ENCODE measurements at regions not wholly inside any gene's neighbourhood (a gene's known extent, or its start where the extent isn't known, plus 50 kb on each side); places are given as distances from the start of the nearest gene placed in this dataset.
"Not testable (repeated sequence)": the region's sequence is repeated elsewhere in the genome, so short reads cannot be mapped to it uniquely, and the experiment has no call there.

GRCh38 chr6:130692659-130693058, 134.5 kb upstream of the SMLR1 start:
- Mint-ChIP-seq H3K27ac (no peak overlapping the region), H3K4me1 (peaks cover 40% of the 10 kb centered on the region), H3K9me3 (peaks cover 10 to 19% of the 10 kb centered on the region in 2 donors), H3K27me3 (no peaks in the 10 kb centered on the region), H3K4me3 (no peak overlapping the region)
- DNase-seq (no peak), ATAC-seq (no peak)

GRCh38 chr6:130693944-130694343, 133.3 kb upstream of the SMLR1 start:
- Mint-ChIP-seq H3K4me1 (peaks cover 45% of the 10 kb centered on the region), H3K4me3 (no peak overlapping the region), H3K9me3 (peaks cover 10 to 19% of the 10 kb centered on the region in 2 donors), H3K27ac (no peak overlapping the region), H3K27me3 (no peaks in the 10 kb centered on the region)
- ATAC-seq (no peak), DNase-seq (no peak)

GRCh38 chr6:130694606-130695005, 132.6 kb upstream of the SMLR1 start:
- DNase-seq (no peak), ATAC-seq (no peak)
- Mint-ChIP-seq H3K9me3 (peaks cover 10 to 19% of the 10 kb centered on the region in 2 donors), H3K4me1 (peaks cover 45% of the 10 kb centered on the region), H3K4me3 (no peak overlapping the region), H3K27me3 (no peaks in the 10 kb centered on the region), H3K27ac (no peak overlapping the region)

DNA sequence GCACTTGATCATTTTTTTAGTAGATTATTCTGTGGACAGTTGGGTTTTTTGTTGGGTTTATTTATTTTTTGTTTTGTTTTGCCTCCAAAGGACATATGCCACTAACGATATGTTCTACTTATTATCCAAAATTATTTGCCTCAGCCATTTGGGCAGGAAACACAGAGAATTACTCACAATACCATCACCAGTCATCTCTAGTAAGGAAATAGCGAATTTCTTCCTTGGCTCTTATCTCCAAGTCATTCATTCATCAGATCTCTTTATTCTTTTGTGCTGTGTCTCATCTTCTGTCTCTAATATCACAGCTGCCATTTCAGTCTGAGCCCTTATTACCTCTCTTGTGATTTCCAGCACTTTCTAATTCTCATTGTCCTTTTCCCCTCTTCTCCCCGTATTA, 130.4 kb upstream of the SMLR1 start:
- Mint-ChIP-seq H3K9me3 (peaks cover 10 to 19% of the 10 kb centered on the region in 2 donors), H3K4me1 (peaks cover 45% of the 10 kb centered on the region), H3K27ac (no peak overlapping the region), H3K27me3 (no peaks in the 10 kb centered on the region), H3K4me3 (no peak overlapping the region)
- no peak for ATAC-seq
- DNase-seq: no peak

GRCh38 chr6:130697271-130697994, 129.8 kb upstream of the SMLR1 start:
- Mint-ChIP-seq H3K4me3 (no peak overlapping the region), H3K9me3 (peaks cover 5 to 19% of the 10 kb centered on the region in 2 donors), H3K4me1 (peaks cover 44% of the 10 kb centered on the region), H3K27ac (no peak overlapping the region), H3K27me3 (no peaks in the 10 kb centered on the region)
- ATAC-seq (peak; percentile 83), DNase-seq (no peak)

DNA sequence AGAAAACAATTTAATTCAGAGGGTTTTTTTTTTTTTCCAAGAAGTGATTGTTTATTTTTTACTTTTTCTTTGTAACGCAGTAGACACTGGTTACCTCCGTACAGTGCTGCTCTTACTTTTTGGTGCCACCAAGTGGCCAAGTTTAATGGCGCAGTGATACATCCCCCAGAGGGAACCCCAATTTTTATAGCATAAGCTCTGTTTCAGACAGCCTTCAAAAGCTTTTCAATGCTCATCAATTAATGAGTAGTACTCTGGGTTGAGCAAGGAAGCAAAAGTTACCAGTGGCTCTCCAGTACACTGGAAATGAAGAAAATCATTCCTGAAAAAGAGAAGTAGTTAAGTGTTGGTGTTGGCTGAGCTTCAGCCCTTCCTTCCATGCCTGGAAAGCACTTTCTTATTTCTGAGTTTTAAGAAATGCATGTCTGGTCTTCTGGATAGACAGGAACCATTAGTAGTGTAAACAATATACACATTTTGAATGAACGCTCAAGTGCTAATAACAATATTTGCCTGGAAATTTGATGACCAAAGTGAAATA, 129.1 kb upstream of the SMLR1 start:
- Mint-ChIP-seq H3K27me3 (no peaks in the 10 kb centered on the region), H3K4me3 (no peak overlapping the region), H3K9me3 (peaks cover 8 to 25% of the 10 kb centered on the region in 2 donors), H3K27ac (no peak overlapping the region), H3K4me1 (peaks cover 42% of the 10 kb centered on the region)
- DNase-seq: peak; percentile 61 to 64
- ATAC-seq: peak; percentile 97

DNA sequence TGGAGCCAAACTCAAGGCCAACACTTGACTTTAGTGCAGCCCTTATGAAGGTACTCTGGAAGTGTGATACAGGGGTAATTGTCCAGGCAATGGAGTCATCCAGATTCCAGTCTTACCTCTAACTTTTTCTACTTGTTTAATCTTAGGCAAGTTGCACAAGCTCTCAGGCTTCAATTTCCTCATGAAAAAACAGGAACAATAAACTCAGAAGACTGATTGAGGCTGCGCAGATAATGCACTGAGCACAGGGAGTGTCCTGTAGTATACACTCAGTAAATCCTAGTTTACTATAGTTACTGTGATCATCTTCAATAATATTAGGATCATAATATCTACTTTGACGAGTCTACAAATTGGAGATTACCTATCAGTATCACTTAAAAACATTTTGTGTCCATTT, 127.5 kb upstream of the SMLR1 start:
- ATAC-seq (no peak), DNase-seq (no peak)
- H3K27me3 Mint-ChIP-seq: no peaks in the 10 kb centered on the region
- H3K4me1 Mint-ChIP-seq: peaks cover 31% of the 10 kb centered on the region
- H3K9me3 Mint-ChIP-seq: peaks cover 15 to 33% of the 10 kb centered on the region in 2 donors
- no peak overlapping the region for H3K4me3 Mint-ChIP-seq
- no peak overlapping the region for H3K27ac Mint-ChIP-seq

DNA sequence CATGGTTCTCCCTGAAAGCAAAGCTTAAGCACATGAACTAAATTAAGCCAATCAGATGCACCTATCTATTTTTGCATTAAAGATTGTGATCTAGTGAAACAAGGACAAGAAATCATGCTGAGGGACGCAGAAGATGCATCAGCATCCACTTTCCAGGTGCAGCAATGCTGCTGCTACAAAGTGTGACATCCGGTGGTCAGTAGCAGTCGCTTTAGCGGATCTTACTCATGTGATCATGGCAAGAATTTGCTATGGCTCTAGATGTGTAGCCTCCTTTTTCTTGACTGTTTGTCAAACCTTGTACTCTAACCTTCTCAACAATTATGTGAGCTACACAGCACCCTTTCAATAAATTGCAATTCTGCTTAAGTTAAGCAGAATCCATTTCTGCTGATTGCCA, 126.8 kb upstream of the SMLR1 start:
- Mint-ChIP-seq H3K4me3 (no peak overlapping the region), H3K27ac (no peak overlapping the region), H3K9me3 (peaks cover 15 to 26% of the 10 kb centered on the region in 2 donors), H3K4me1 (peaks cover 25% of the 10 kb centered on the region), H3K27me3 (no peaks in the 10 kb centered on the region)
- ATAC-seq (no peak), DNase-seq (no peak)

DNA sequence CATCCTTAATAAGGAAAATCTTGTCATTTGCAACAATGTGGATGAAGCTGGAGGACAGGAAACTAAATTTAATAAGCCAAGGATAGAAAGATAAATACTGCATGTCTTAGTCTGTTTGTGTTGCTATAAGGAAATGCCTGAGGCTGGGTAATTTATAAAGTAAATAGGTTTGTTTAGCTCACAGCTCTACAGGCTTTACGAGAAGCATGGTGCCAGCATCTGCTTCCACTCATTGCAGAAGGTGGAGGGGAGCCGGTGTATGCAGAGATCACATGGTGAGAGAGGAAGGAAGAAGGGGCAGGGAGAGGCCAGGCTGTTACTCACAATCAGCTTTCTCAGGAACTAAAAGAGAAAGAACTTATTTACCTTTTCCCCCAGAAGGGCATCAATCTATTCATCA, 118.9 kb upstream of the SMLR1 start:
- no peak overlapping the region for H3K27ac Mint-ChIP-seq
- peaks cover 11% of the 10 kb centered on the region for H3K4me1 Mint-ChIP-seq
- DNase-seq (no peak), ATAC-seq (no peak)
- no peak overlapping the region for H3K4me3 Mint-ChIP-seq
- H3K9me3 Mint-ChIP-seq: peaks cover 7 to 19% of the 10 kb centered on the region in 2 donors
- no peaks in the 10 kb centered on the region for H3K27me3 Mint-ChIP-seq

GRCh38 chr6:130711641-130712040, 115.6 kb upstream of the SMLR1 start:
- H3K27me3 Mint-ChIP-seq, H3K27ac Mint-ChIP-seq, H3K4me3 Mint-ChIP-seq, DNase-seq, ATAC-seq, H3K9me3 Mint-ChIP-seq: not testable (repeated sequence)
- H3K4me1 Mint-ChIP-seq: peaks cover 11% of the 10 kb centered on the region

- H3K4me3 Mint-ChIP-seq: no peak overlapping the region
- peaks cover 18% of the 10 kb centered on the region for H3K4me1 Mint-ChIP-seq
- no peaks in the 10 kb centered on the region for H3K27me3 Mint-ChIP-seq
- no peak for DNase-seq
- H3K9me3 Mint-ChIP-seq: peaks cover 0 to 9% of the 10 kb centered on the region in 2 donors
- ATAC-seq: no peak
- no peak overlapping the region for H3K27ac Mint-ChIP-seq
These were observed 114.1 kb upstream of the SMLR1 start for GRCh38 chr6:130713144-130713543.

GRCh38 chr6:130715058-130715457, 112.1 kb upstream of the SMLR1 start:
- H3K27ac Mint-ChIP-seq: no peak overlapping the region
- peaks cover 8 to 22% of the 10 kb centered on the region in 2 donors for H3K9me3 Mint-ChIP-seq
- DNase-seq (no peak), ATAC-seq (no peak)
- H3K4me1 Mint-ChIP-seq: peaks cover 13% of the 10 kb centered on the region
- no peaks in the 10 kb centered on the region for H3K27me3 Mint-ChIP-seq
- H3K4me3 Mint-ChIP-seq: no peak overlapping the region

DNA sequence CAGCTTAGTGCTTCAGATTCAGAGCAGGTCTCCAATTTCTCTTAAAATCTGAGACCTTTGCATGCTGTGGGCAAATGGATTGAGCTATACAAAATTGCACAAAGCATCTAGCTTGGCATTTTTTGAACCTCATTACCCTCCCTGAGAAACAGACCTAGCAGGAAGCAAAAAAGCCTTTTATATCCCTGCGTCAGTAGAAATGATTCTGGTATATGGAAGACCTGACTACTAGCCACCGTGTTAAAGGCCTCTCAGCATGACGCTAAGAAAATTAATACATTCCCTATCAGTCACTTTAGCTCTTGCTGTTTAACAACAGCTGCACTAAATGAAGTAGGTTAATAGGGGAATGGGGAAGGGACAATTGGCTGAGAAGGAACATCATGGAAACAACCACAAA, 110.7 kb upstream of the SMLR1 start:
- ATAC-seq: no peak
- no peak for DNase-seq
- peaks cover 13% of the 10 kb centered on the region for H3K4me1 Mint-ChIP-seq
- no peaks in the 10 kb centered on the region for H3K27me3 Mint-ChIP-seq
- H3K9me3 Mint-ChIP-seq: peaks cover 8 to 22% of the 10 kb centered on the region in 2 donors
- no peak overlapping the region for H3K4me3 Mint-ChIP-seq
- H3K27ac Mint-ChIP-seq: no peak overlapping the region

- H3K4me3 Mint-ChIP-seq: no peak overlapping the region
- no peak for ATAC-seq
- peaks cover 8 to 22% of the 10 kb centered on the region in 2 donors for H3K9me3 Mint-ChIP-seq
- H3K27ac Mint-ChIP-seq: no peak overlapping the region
- H3K4me1 Mint-ChIP-seq: peaks cover 13% of the 10 kb centered on the region
- DNase-seq: no peak
- H3K27me3 Mint-ChIP-seq: no peaks in the 10 kb centered on the region
These were observed 109.5 kb upstream of the SMLR1 start for GRCh38 chr6:130717657-130718056.

- Mint-ChIP-seq H3K4me1 (peaks cover 27% of the 10 kb centered on the region), H3K9me3 (peaks cover 8 to 22% of the 10 kb centered on the region in 2 donors), H3K27me3 (no peaks in the 10 kb centered on the region), H3K27ac (no peak overlapping the region), H3K4me3 (no peak overlapping the region)
- DNase-seq (peak in 1 of 2 donors; percentile 19), ATAC-seq (peak; percentile 69)
These were observed 107.0 kb upstream of the SMLR1 start for GRCh38 chr6:130720076-130720715.

DNA sequence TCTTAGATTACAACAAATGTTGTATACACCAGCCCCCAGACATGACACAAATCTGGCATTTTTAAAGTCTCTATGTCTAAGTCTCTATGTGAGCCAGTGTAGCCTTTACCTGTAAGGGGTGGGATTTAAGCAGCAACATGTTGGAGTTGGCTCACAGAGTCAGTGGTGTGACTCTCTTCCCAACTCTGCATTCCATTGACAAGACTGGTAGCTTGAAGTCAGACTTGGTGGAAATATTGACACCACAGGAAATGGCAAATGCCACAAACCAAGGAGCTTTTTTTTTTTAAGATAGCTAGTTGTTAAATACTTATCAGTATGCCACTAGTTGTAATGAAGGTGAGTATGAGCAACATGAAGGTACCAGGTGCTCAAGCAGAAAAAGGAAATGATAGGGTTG, 103.1 kb upstream of the SMLR1 start:
- H3K4me3 Mint-ChIP-seq: no peak overlapping the region
- peaks cover 14% of the 10 kb centered on the region for H3K4me1 Mint-ChIP-seq
- H3K9me3 Mint-ChIP-seq: peaks cover 10 to 15% of the 10 kb centered on the region in 2 donors
- DNase-seq (no peak), ATAC-seq (peak; percentile 49)
- no peaks in the 10 kb centered on the region for H3K27me3 Mint-ChIP-seq
- no peak overlapping the region for H3K27ac Mint-ChIP-seq
